ENCODE measurements at regions not wholly inside any gene's neighbourhood (a gene's known extent, or its start where the extent isn't known, plus 50 kb on each side); places are given as distances from the start of the nearest gene placed in this dataset.
A peak's percentile ranks its signal among the peaks of the same experiment; 100 is the strongest.

- TF ChIP-seq CTCF (conservative IDR thresholded peaks at IDR 0.05): no peak
- Histone ChIP-seq H4K20me1 (ENCODE audit: control insufficient read depth, insufficient read depth, insufficient read length) (no peaks in the 10 kb centered on the region), H4K5ac (ENCODE audit: insufficient read length, low read depth, low read length) (no peak overlapping the region), H2BK5ac (ENCODE audit: insufficient read length, low read length) (no peak overlapping the region), H3K4me2 (ENCODE audit: insufficient read depth, insufficient read length, low read length) (no peak overlapping the region), H3K56ac (ENCODE audit: insufficient read length, low read depth, low read length) (no peak overlapping the region), H3K23me2 (ENCODE audit: insufficient read length, low read depth, low read length, poor library complexity, severe bottlenecking) (no peaks in the 10 kb centered on the region), H3K4ac (ENCODE audit: low read depth, low read length) (no peak overlapping the region), H2BK20ac (ENCODE audit: low read depth, low read length, poor library complexity, severe bottlenecking) (no peak overlapping the region), H3K23ac (ENCODE audit: insufficient read length, low read depth, low read length) (no peak overlapping the region), H3K79me2 (ENCODE audit: insufficient read depth, low read length) (no peaks in the 10 kb centered on the region), H2BK15ac (ENCODE audit: low read depth, low read length) (no peak overlapping the region), H3T11ph (ENCODE audit: low read length) (no peak overlapping the region), H3K79me1 (ENCODE audit: insufficient read depth, low read depth, low read length, poor library complexity, severe bottlenecking) (no peaks in the 10 kb centered on the region), H2BK120ac (ENCODE audit: low read depth, low read length, poor library complexity, severe bottlenecking) (no peak overlapping the region), H3K18ac (ENCODE audit: insufficient read length, low read depth, low read length) (no peak overlapping the region), H2AK5ac (ENCODE audit: insufficient read length, low read length) (no peak overlapping the region), H3K9ac (ENCODE audit: extremely low read depth, insufficient read length, low read length) (no peak overlapping the region), H4K8ac (replicated peaks; ENCODE audit: insufficient read length, low read depth, low read length) (no peak overlapping the region), H3K9me3 (ENCODE audit: control insufficient read depth, low read depth, low read length) (no peaks in the 10 kb centered on the region), H3K27ac (ENCODE audit: insufficient read length, low read depth, low read length) (no peak overlapping the region), H2AFZ (ENCODE audit: low read length) (no peak overlapping the region), H3K27me3 (ENCODE audit: insufficient read depth, low read length) (no peaks in the 10 kb centered on the region), H4K91ac (ENCODE audit: insufficient read length, low read depth, low read length) (no peak overlapping the region), H2BK12ac (ENCODE audit: insufficient read length, low read depth, low read length) (no peak overlapping the region), H3K14ac (ENCODE audit: insufficient read depth, low read length) (0 out of 2 replicates have a peak overlapping the region, but pooled peaks have one; percentile 4), H3K4me1 (ENCODE audit: insufficient read depth, low read length) (no peaks in the 10 kb centered on the region; the same call in 1 of the 2 replicates)
- WGBS (ENCODE audit: extremely low coverage, insufficient read length, low lambda C conversion rate): no CpG with 5 or more reads among the region's 8 CpGs
- Mint-ChIP-seq H3K27ac (no peak overlapping the region), H3K27me3 (ENCODE audit: low read depth) (peaks cover 3% of the 10 kb centered on the region; the same call in 1 of the 2 replicates), H3K4me1 (peaks cover 13 to 23% of the 10 kb centered on the region in 2 experiments), H3K4me3 (no peak overlapping the region), H3K36me3 (ENCODE audit: insufficient read depth in 1 of 3, low read depth in 3 of 3) (peaks cover 0 to 6% (median 1%) of the 10 kb centered on the region in 3 experiments; a peak in 5 of 7 replicates), H3K9me3 (peaks cover 5 to 6% of the 10 kb centered on the region in 2 experiments; a peak in 4 of 5 replicates)
- no peak for DNase-seq
Observed at GRCh38 chr11:69417699-69418085, 63.8 kb upstream of the LINC01488 start.

Data from H9 (cell line).